ENCODE measurements at regions not wholly inside any gene's neighbourhood (a gene's known extent, or its start where the extent isn't known, plus 50 kb on each side); places are given as distances from the start of the nearest gene placed in this dataset.
"Not testable (repeated sequence)": the region's sequence is repeated elsewhere in the genome, so short reads cannot be mapped to it uniquely, and the experiment has no call there.

DNA sequence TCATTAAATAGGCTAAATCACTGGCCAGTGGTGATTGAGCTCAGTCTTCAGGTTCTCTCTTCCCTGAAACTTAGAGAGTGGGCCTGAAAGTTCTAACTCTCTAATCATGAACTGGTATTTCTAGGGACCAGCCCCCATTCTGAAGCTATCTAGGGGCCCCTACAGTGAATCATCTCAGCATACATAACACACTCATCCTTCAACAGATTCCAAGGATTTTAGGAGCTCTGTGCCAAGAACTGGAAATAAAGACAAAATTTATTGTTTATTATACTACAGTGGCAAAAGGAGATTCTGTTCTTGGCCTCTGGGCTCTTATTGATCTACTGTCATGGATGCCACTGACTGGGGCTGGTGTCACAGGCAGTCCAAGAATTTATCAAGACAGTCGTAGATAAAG, 263.8 kb upstream of the IGFBP7 start:
- DNase-seq = no peak

DNA sequence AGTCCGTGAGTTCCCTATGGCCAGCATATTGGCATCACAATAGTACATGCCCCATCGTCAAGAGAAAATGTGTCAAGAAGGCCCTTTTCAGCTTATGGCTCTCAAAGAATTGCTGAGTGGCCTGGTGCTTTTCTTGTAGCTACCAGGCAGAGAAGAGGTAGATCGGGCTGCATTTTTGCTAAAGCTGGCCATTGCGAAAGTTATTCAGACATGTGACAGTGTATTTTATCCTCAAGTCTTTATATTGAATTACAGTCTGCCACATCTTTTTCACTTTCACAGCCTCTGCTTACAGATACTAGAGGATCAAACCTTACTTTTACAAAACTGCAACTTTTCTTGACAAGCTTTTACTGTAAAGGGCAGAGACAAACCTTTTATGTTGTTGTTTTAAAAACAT, 261.5 kb upstream of the IGFBP7 start:
- no peak for DNase-seq

DNA sequence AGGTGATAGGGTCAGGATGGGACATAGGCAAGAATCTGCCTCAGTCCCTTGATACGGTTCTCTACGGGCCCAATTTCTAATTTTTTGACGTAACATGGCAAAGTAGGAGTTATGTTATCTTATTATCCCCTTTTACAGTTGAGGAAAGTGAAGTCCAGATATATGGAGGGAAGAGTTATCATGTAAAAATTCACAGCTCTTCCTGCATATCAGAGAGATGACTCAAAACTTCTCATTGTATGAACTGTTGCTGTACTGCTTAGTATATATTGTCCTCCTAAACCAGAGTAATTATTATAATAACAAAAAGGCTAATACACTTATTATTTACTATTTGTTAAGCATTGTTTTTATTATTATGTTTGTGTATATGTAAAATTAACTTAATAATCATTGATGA, 260.5 kb upstream of the IGFBP7 start:
- DNase-seq = no peak

GRCh38 chr4:57369446-57369845, 259.3 kb upstream of the IGFBP7 start:
- no peak for DNase-seq

GRCh38 chr4:57364255-57364654, 254.1 kb upstream of the IGFBP7 start:
- DNase-seq = no peak

DNA sequence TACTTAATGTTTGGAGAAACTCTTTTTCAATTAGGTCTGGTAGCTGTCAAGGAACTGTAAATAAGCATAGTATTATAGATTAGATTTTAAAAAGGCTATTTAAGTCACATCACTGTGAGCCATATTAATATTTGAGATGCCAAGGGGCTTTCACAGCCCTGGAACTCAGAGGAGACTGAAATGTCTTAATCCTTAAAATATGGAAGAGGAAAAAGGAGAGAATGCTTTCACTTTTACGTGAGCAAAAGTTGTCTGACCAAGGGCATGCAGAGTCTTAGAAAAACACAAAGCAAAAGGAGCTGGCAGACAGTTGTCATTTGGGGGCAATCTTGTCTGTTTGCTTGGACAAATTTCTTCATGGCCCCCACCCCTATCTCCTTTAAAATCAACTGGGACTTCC, 253.2 kb upstream of the IGFBP7 start:
- DNase-seq = no peak

DNA sequence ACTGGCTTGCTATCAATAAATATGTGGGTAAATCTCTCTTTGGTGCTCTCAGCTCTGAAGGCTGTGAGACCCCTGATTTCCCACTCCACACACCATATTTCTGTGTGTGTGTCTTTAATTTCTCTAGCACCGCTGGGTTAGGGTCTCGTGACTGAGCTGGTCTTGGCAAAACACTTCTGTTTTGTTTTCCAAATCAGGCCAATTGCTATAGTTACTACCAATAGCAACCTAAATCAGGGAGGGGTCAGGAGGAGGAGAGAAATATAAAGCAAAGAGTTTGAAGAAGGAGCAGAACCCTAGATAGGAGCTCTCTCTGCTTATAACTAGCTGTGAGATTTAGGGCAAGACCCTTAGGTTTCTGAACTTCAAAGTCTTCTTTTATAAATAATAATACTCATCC, 250.5 kb upstream of the IGFBP7 start:
- no peak for DNase-seq

- DNase-seq = no peak
Observed at GRCh38 chr4:57355101-57355665, 245.0 kb upstream of the IGFBP7 start.

GRCh38 chr4:57351731-57352130, 241.5 kb upstream of the IGFBP7 start:
- no peak for DNase-seq

- DNase-seq = no peak
Observed at GRCh38 chr4:57344296-57344695, 234.1 kb upstream of the IGFBP7 start.

DNA sequence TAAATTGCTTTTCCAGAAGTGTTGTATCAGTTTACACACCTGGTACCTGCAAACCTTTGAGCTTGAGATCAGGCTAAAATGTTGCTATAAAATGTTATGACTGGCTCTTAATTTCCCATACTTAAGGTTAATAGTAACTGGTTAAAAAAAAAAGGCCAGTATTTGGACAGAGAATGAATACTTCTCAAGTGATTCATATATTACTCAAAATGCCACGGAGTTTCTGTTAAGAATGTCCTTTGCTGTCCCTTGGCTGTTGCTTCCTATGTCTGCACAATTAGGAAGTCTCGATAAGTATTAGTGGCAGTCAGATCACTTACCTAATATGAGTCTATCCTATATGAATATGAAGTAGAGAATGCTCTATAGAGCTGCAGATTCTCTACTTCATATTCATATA, 232.2 kb upstream of the IGFBP7 start:
- no peak for DNase-seq

- DNase-seq = not testable (repeated sequence)
Observed at GRCh38 chr4:57338861-57339260, 228.7 kb upstream of the IGFBP7 start.

DNA sequence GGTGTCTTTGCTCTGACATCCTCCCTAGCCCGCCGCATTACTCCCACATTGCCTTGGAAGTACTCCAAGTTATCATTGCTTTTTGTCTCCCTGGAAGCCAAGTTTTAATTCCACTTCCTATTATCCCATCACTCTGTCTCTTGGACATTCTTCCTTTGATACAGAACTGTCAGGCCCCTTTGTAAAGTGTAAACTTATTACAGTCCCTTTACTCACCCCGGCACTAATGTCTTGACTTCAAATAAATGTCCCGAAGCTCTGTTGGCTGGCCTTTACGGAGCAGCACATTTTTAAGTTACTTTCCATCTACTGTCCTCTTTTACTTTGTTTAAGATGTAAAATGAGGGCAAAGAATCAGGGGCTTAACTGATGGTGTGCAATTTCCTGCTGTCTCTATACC, 223.5 kb upstream of the IGFBP7 start:
- DNase-seq = no peak

DNA sequence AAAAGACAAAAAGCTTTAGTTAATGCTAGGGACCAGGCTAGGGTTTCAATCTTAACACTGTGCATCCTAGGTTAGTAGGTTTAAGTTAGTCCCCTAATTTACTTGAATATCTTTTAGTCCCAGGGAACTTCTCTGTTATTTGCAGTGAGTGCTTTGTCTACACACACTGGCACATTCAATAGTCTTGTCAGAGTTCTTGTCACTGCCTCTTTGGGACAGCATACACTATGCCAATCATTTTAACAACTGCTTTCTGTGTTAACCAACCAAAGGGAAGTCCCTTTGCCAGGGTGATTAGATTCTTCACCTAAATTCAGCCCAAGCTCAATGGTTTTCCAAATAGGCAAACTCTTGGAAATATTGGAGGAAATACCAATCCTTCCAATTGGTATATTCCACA, 221.8 kb upstream of the IGFBP7 start:
- no peak for DNase-seq

GRCh38 chr4:57329279-57329678, 219.1 kb upstream of the IGFBP7 start:
- no peak for DNase-seq

- DNase-seq = no peak
Observed at GRCh38 chr4:57324673-57325307, 214.6 kb upstream of the IGFBP7 start.

DNA sequence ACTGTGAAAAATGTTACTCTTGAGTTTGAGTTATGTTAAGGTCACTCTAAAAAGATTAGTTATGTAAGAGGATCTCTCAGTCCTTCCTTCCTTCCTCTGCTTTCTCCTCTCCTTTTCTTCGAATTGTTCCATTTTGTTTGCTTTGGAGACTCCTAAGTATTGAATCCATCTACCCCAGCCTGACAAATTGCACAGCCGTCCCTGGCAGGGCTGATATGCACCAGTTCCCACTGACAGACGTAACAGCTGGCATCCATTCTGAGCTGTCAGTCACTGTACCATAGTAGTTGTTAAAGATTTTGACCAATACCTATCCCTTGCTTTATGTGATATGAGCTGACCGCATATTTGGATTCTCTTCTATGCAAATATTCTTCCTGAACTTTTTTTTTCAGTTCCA, 210.7 kb upstream of the IGFBP7 start:
- no peak for DNase-seq

DNA sequence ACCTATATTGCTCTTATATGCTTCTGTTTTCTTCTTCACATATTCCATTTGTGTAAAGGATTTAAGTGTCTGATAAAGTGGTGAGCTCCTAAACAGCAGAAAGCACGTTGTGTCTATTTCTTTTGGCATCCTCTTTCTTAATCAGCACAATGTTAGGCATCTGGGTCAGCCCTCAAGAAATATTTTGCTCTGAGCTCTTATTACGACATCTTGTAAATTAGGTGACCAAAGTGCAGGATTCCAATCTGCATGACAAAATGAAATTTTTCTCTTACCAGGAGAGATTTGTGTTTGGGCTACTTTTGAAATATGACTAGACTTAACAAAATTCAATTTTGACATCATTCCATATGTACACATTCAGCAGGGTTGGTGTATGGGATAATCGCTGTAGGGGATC, 210.0 kb upstream of the IGFBP7 start:
- no peak for DNase-seq

- DNase-seq = no peak
Observed at GRCh38 chr4:57318703-57319102, 208.5 kb upstream of the IGFBP7 start.

GRCh38 chr4:57314636-57315035, 204.5 kb upstream of the IGFBP7 start:
- DNase-seq = no peak

GRCh38 chr4:57312296-57312695, 202.1 kb upstream of the IGFBP7 start:
- no peak for DNase-seq

DNA sequence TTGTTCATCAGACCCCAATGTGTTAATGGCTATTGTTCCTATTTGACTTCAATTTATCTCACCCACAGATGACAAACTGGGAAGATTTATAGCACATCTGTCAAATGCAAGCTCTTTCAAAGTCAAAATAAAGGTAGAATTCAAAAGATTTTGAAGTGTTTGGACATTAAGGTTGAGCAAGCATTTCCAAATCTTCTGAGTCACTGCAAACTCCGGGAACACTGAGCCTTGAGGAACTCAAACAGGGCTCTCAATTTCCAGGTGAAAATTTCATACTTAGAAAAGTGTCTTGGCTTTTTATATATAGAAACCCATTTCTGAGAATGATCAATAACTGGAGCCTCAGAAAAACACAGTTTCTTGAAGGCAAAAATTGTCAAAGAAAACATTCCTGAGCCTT, 199.5 kb upstream of the IGFBP7 start:
- no peak for DNase-seq

- no peak for DNase-seq
Observed at GRCh38 chr4:57308301-57308700, 198.1 kb upstream of the IGFBP7 start.

- DNase-seq = no peak
Observed at GRCh38 chr4:57305836-57306235, 195.7 kb upstream of the IGFBP7 start.

DNA sequence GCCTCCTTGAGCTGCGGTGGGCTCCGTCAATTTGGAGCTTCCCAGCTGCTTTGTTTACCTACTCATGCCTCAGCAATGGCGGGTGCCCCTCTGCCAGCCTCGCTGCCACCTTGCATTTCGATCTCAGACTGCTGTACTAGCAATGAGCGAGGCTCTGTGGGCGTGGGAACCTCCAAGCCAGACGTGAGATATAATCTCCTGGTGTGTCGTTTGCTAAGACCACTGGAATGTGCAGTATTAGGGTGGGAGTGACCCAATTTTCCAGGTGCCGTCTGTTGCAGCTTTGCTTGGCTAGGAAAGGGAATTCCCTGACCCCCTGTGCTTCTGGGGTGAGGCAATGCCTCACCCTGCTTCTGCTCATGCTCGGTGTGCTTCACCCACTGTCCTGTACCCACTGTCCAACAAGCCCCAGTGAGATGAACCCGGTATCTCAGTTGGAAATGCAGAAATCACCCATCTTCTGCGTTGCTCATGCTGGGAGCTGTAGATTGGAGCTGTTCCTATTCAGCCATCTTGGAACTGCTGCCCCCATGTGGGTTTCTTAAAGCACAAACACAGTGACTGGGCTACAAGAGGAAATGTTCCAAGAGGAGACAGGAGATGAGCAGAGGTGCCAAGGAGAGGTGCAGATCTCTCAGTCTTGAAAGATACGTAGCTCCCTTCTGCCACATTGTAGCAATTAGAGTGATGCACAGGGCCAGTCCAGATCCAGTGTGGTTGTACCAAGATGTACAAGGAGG, 193.0 kb upstream of the IGFBP7 start:
- peak; percentile 58 for DNase-seq
